CD14-positive monocyte (primary cell): ENCODE measurements at regions not wholly inside any gene's neighbourhood (a gene's known extent, or its start where the extent isn't known, plus 50 kb on each side); places are given as distances from the start of the nearest gene placed in this dataset.

ENCODE experiments used
- DNase-seq, 3 donors: peaks; one replicate each; pipeline ENCODE4 v3.0.0-alpha.2; 2011 to 2022
- H2AFZ ChIP-seq: 2 replicates; pipeline ENCODE4 v1.6.0; 2012; ENCODE audit warnings: mild to moderate bottlenecking, low read depth, low read length, inconsistent platforms; ENCODE audit not compliant: insufficient read depth, poor library complexity, severe bottlenecking
- H3K27ac ChIP-seq, 2 donors: 1 replicate in 1 of 2; 2 replicates in 1 of 2; pipeline ENCODE4 v1.5.1; 2012 to 2013; ENCODE audit warnings: low read length in 2 of 2, control low read depth in 1 of 2, inconsistent platforms in 1 of 2, low read depth in 1 of 2, mild to moderate bottlenecking in 1 of 2
- H3K27me3 ChIP-seq, 2 donors: one replicate each; pipeline versions ENCODE4 v1.6.0 to v1.6.1; 2011 to 2013; ENCODE audit warnings: low read length in 2 of 2; ENCODE audit not compliant: control insufficient read depth in 2 of 2, insufficient read depth in 2 of 2
- H3K36me3 ChIP-seq, 2 donors: replicated peaks in 1 of 2; 1 replicate in 1 of 2; 2 replicates in 1 of 2; pipeline versions ENCODE4 v1.5.1 to v1.6.1; 2012 to 2013; ENCODE audit warnings: low read length in 2 of 2, control low read depth in 1 of 2, inconsistent platforms in 1 of 2, mild to moderate bottlenecking in 1 of 2; ENCODE audit not compliant: insufficient read depth in 2 of 2, control insufficient read depth in 1 of 2
- H3K4me1 ChIP-seq, 2 donors: 1 replicate in 1 of 2; 2 replicates in 1 of 2; pipeline versions ENCODE4 v1.5.1 to v1.6.1; 2012 to 2013; ENCODE audit warnings: low read length in 2 of 2, control low read depth in 1 of 2, inconsistent platforms in 1 of 2, mild to moderate bottlenecking in 1 of 2, moderate library complexity in 1 of 2; ENCODE audit not compliant: insufficient read depth in 2 of 2, control insufficient read depth in 1 of 2
- H3K4me2 ChIP-seq: replicated peaks from 2 replicates; pipeline ENCODE3; 2012; ENCODE audit warnings: low read length, moderate library complexity, mild to moderate bottlenecking; ENCODE audit not compliant: poor library complexity, severe bottlenecking; ENCODE audit errors: extremely low read depth
- H3K4me3 ChIP-seq, 3 experiments: fragments of 200-600 bp in 1 of 3; sonication (generic) in 1 of 3; replicated peaks in 1 of 3; 1 replicate in 2 of 3; 2 replicates in 1 of 3; pipeline ENCODE4 v1.5.1; 2011 to 2013; ENCODE audit warnings: low read length in 3 of 3, mild to moderate bottlenecking in 3 of 3, control low read depth in 2 of 3, low read depth in 2 of 3, inconsistent platforms in 1 of 3, moderate library complexity in 1 of 3
- H3K79me2 ChIP-seq: 2 replicates; pipeline ENCODE4 v1.6.0; 2012; ENCODE audit warnings: mild to moderate bottlenecking, control low read depth, inconsistent platforms, low read length, moderate library complexity; ENCODE audit not compliant: insufficient read depth
- H3K9ac ChIP-seq: 2 replicates; pipeline ENCODE4 v1.6.0; 2017; ENCODE audit warnings: low read length, mild to moderate bottlenecking; ENCODE audit not compliant: insufficient read depth, poor library complexity, severe bottlenecking
- H3K9me3 ChIP-seq, 2 donors: replicated peaks in 1 of 2; 1 replicate in 1 of 2; 2 replicates in 1 of 2; pipeline versions ENCODE4 v1.5.1 to v1.6.1; 2012 to 2013; ENCODE audit warnings: low read length in 2 of 2, control low read depth in 1 of 2; ENCODE audit not compliant: control insufficient read depth in 1 of 2, insufficient read depth in 1 of 2
- H4K20me1 ChIP-seq: 2 replicates; pipeline ENCODE4 v1.6.0; 2012; ENCODE audit warnings: mild to moderate bottlenecking, low read length, control low read depth, moderate library complexity; ENCODE audit not compliant: insufficient read depth
- H3K27ac Mint-ChIP-seq, 7 donors: one replicate each; pipeline ENCODE4 v1.8.0; 2020; ENCODE audit warnings: mild to moderate bottlenecking in 7 of 7, mixed read lengths in 7 of 7, moderate library complexity in 6 of 7, inconsistent platforms in 2 of 7
- H3K27me3 Mint-ChIP-seq, 3 donors: one replicate each; pipeline ENCODE4 v1.8.0; 2021 to 2022; ENCODE audit warnings: low read depth in 3 of 3, mild to moderate bottlenecking in 3 of 3, mixed read lengths in 3 of 3, moderate library complexity in 3 of 3, inconsistent platforms in 1 of 3
- H3K36me3 Mint-ChIP-seq, 2 donors: one replicate each; pipeline ENCODE4 v1.8.0; 2020; ENCODE audit warnings: mixed read lengths in 2 of 2, inconsistent platforms in 1 of 2, mild to moderate bottlenecking in 1 of 2
- H3K4me1 Mint-ChIP-seq: one replicate; pipeline ENCODE4 v1.8.0; 2020; ENCODE audit warnings: mild to moderate bottlenecking, mixed read lengths
- H3K4me3 Mint-ChIP-seq, 2 donors: one replicate each; pipeline ENCODE4 v1.8.0; 2020; ENCODE audit warnings: mild to moderate bottlenecking in 2 of 2, mixed read lengths in 2 of 2, moderate library complexity in 1 of 2
- H3K9me3 Mint-ChIP-seq, 7 donors: one replicate each; pipeline ENCODE4 v1.8.0; 2020 to 2022; ENCODE audit warnings: mixed read lengths in 7 of 7, mild to moderate bottlenecking in 6 of 7, moderate library complexity in 6 of 7, inconsistent platforms in 2 of 7
- WGBS: methylation state at CpG from one replicate; pipeline ENCODE4 v1.1.5; 2013; ENCODE audit warnings: missing lambda C conversion rate; ENCODE audit not compliant: insufficient coverage; 5-methylcytosine and 5-hydroxymethylcytosine counted together
- intact Hi-C, 2 donors: fragments of 100-400 bp; cut with micrococcal nuclease; formaldehyde crosslinking; loops; one replicate each; pipeline versions ENCODE4 v1.15.0 to v1.15.1; 2023
- TF ChIP-seq, protein P1 (sequence below): fragments of 200-600 bp; IDR thresholded peaks from one replicate; pipeline ENCODE4 v1.8.0; 2022; ENCODE audit warnings: antibody characterized with exemption, mild to moderate bottlenecking

DNA sequence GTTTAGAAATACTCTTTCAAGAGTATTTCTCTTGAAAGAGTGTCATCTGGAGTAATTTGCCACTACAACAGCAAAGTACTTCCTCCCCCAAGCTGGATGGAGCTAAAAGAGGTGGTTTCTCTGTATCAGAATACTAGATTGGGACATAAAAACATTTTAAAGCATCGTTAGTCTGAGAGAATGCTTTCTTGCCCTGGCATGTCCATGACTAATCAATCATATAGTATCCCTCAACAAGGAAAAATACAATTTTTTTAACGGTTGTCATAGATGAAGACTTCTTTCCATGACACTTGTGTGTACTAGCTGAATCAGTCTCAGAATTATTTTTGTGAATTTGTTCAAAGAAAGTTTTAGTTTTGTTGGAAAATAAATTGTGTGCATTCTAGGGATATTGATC lies 237.9 kb downstream of the NEBL start:
- Histone ChIP-seq H3K4me2 (no peak overlapping the region), H3K27ac (no peak overlapping the region), H3K27me3 (no peaks in the 10 kb centered on the region), H3K79me2 (no peaks in the 10 kb centered on the region), H3K9me3 (peaks cover 0 to 13% of the 10 kb centered on the region in 2 donors), H3K4me1 (no peaks in the 10 kb centered on the region), H3K36me3 (no peaks in the 10 kb centered on the region), H3K9ac (no peak overlapping the region), H3K4me3 (no peak overlapping the region), H2AFZ (no peak overlapping the region), H4K20me1 (no peaks in the 10 kb centered on the region)
- intact Hi-C loops, result no loop called here
- TF ChIP-seq, protein P1, sequence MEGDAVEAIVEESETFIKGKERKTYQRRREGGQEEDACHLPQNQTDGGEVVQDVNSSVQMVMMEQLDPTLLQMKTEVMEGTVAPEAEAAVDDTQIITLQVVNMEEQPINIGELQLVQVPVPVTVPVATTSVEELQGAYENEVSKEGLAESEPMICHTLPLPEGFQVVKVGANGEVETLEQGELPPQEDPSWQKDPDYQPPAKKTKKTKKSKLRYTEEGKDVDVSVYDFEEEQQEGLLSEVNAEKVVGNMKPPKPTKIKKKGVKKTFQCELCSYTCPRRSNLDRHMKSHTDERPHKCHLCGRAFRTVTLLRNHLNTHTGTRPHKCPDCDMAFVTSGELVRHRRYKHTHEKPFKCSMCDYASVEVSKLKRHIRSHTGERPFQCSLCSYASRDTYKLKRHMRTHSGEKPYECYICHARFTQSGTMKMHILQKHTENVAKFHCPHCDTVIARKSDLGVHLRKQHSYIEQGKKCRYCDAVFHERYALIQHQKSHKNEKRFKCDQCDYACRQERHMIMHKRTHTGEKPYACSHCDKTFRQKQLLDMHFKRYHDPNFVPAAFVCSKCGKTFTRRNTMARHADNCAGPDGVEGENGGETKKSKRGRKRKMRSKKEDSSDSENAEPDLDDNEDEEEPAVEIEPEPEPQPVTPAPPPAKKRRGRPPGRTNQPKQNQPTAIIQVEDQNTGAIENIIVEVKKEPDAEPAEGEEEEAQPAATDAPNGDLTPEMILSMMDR, result no peak
- Mint-ChIP-seq H3K36me3 (no peaks in the 10 kb centered on the region), H3K27ac (no peak overlapping the region), H3K27me3 (peaks cover 0 to 2% (median 0%) of the 10 kb centered on the region in 3 donors), H3K4me3 (no peak overlapping the region), H3K9me3 (peaks cover 9 to 19% (median 13%) of the 10 kb centered on the region in 7 donors), H3K4me1 (no peaks in the 10 kb centered on the region)
- no peak for DNase-seq
- no CpG with 5 or more reads among the region's 2 CpGs for WGBS

DNA sequence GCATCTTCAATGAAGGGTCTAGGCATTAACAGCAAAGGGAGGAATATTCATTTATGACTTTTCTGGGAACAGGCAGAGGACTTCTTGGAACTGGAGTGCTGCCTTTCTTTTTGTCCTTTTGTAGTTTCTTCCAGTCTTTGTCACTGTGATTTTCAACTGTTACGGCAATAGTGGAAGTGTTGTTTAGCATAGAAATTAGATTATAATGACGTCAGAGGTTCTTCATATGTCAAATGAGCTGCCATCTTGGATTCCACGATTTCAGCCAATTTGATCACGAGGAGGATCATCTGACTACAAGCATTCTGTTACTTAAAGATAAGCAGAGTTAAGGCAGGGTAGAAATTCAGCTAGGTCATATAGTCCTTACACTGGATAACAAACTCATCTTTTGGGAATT lies 239.0 kb downstream of the NEBL start:
- Histone ChIP-seq H3K4me1 (no peaks in the 10 kb centered on the region), H2AFZ (no peak overlapping the region), H3K9me3 (peaks cover 0 to 8% of the 10 kb centered on the region in 2 donors), H3K4me2 (no peak overlapping the region), H3K36me3 (no peaks in the 10 kb centered on the region), H3K79me2 (no peaks in the 10 kb centered on the region), H3K27me3 (no peaks in the 10 kb centered on the region), H3K27ac (no peak overlapping the region), H3K4me3 (no peak overlapping the region), H4K20me1 (no peaks in the 10 kb centered on the region), H3K9ac (no peak overlapping the region)
- Mint-ChIP-seq H3K27me3 (peaks cover 0 to 2% (median 0%) of the 10 kb centered on the region in 3 donors), H3K4me3 (no peak overlapping the region), H3K36me3 (no peaks in the 10 kb centered on the region), H3K27ac (no peak overlapping the region), H3K4me1 (no peaks in the 10 kb centered on the region), H3K9me3 (peaks cover 7 to 18% (median 11%) of the 10 kb centered on the region in 7 donors)
- intact Hi-C loops, result no loop called here
- TF ChIP-seq, protein P1, result no peak
- WGBS, result no CpG with 5 or more reads among the region's 4 CpGs
- no peak for DNase-seq
